GM19351 (cell line): ENCODE measurements at regions not wholly inside any gene's neighbourhood (a gene's known extent, or its start where the extent isn't known, plus 50 kb on each side); places are given as distances from the start of the nearest gene placed in this dataset.

ENCODE experiments used
- ATAC-seq: cut with Tn5 transposase; IDR thresholded peaks from one replicate; pipeline ENCODE4 v1.9.1; 2021; ENCODE audit warnings: mild to moderate bottlenecking, moderate library complexity; ENCODE audit not compliant: unreplicated experiment

DNA sequence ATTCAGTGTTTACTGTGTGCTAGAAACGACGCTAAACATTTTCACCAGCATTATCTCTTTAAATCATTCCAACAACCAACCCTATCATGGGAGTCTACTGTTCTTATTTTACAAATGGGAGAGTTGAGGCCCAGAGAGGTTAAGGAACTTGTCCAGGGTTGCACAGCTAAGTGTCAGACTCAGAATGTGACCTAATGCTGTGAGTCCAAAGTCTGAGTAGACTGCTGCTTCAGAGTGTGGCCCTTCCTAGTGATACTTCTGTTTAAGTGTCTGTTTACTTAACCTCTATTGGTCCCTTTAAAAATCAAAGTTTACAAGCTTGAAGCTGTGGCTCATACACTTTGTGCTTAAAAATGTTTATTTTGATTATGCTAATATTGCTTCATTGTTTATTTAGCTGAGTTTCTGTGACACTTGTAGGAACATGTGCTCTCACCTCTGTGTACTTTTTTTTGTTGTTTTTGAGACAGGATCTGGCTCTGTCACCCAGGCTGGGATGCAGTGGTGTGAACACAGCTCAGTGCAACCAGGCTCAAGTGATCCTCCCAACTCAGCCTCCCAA, 84.4 kb upstream of the SYPL1 start:
- no peak for ATAC-seq

DNA sequence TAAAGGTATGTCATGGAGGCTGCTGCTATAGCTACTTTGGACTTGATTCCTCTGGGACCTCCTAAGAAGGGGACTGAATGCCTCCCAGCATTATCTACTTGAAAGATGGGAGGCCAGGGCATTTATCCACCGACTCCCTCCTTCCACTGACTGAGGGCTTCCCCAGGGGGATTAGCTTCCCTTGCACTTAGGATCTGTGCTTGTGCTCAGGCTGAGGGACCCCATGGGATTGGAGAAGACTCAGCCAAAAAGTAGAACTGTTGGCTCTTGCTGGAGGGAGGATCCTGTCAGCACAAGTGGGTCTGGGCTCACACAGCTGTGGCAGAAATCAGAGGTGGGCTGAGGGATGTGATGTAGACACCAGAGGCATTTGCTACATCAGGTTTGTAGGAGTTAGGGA, 81.5 kb upstream of the SYPL1 start:
- no peak for ATAC-seq

DNA sequence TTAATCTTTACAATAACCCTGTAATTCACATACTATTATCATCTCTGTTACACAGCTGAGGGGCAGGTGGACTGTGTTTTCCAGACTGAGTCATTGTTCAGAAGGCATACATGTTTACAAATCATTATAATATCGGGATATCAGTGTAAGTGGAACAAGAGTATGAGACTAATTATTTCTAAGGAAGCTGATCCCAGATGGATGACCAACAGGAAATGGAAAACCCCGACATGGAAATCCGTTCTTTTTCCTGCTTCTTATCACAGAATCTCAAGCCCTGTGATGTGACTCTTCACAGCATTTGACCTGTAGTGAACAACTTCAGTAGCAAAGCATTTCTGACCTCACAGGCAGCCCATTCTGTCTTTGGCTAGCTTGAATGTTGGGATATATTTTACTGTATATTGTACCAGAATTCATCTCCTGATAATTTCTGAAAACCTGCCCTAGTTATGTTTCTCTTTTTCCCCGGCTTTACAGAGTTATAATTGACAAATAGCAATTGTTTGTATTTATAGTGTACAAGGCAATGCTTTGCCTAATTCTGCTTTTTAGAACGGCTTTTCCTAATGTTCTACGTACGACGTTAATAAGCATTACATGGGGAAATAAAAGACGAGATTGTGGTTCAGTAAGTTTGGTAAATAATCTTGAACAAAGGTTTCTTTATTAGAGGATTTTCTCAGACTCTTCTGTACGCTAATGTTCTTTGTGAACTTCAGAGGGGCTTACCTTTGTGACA, 78.6 kb upstream of the SYPL1 start:
- no peak for ATAC-seq

DNA sequence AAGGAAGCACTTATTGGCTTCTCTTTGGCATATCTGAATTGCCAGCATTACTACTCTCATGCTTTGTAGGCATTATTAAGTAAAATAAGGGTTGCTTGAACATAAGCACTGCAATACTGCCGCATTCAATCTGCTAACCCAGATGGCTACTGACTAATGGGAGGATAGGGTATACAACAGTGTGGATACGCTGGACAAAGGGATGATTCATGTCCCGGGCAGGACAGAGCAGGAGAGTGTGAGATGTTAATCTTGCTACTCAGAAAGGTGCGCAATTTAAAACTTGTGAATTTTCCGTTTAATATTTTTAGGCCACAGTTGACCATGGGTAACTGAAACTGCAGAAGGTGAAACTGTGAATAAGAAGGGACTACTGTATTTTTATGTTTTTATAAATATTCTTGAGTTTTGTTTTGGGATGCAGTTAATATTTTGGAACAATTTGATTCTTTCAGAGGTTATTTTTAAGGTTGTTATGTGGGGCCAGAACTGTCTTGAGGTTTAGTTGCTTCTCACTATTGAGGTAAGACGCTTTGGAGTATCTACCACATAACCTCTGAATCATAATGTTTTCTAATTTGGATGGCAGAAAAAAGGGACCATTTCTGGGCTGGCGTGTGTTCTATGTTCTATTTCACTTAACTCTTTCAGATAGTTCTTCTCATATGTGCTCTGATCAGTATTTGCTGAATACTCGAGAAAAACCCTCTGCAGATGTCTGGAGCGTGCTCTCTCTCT, 75.7 kb upstream of the SYPL1 start:
- ATAC-seq, result no peak

DNA sequence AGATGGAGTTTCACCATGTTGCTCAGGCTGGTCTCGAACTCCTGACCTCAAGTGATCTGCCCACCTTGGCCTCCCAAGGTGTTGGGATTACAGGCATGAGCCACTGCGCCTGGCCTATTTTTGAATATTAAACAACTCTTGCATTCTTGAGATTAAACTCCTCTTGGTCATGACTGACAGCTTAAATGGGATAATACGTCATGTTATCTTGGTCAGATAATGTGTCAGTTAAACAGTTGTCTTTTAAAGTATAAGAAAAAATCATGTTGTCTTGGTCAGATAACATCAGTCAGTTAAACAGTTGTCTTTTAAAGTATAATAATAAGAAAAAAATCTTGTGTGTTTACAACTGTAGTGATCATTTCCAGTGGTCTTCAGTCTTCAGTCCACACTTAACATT, 73.6 kb upstream of the SYPL1 start:
- ATAC-seq, result no peak

DNA sequence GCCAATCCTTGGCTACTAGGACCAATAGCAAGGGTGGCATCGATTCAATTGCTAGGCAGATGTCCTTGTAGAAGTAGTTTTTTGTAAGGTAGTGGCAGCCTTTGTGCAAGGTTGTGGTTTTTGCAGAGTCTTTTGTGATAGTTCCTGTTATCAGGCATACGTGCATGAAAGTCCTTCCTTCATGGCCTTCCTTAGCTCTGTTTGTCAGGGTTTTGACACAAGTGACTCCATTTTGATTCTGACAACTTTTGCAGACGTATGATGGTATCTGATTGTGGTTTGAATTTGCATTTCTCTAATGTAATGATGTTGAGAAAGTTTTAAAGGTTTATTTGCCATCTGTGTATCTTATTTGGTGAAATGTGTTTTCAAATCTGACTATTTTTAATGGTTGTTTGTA, 71.8 kb upstream of the SYPL1 start:
- no peak for ATAC-seq

DNA sequence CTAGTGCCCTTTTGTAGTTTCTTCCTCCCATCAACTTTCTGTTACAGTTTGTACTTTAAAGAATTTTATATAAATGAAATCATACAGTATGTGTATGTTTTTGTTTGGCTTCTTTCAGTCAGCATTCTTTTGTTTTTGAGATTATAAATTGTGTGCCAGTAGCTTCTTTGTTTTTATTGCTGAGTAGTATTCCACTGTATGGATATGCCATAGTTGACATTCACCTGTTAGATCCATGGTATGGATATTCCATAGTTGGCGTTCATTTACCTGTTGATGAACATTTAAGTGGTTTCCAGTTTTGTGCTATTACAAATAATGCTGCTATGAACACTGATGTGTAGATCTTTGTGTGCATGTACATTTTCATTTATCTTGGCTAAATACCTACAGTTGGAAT, 70.8 kb upstream of the SYPL1 start:
- ATAC-seq, result no peak

DNA sequence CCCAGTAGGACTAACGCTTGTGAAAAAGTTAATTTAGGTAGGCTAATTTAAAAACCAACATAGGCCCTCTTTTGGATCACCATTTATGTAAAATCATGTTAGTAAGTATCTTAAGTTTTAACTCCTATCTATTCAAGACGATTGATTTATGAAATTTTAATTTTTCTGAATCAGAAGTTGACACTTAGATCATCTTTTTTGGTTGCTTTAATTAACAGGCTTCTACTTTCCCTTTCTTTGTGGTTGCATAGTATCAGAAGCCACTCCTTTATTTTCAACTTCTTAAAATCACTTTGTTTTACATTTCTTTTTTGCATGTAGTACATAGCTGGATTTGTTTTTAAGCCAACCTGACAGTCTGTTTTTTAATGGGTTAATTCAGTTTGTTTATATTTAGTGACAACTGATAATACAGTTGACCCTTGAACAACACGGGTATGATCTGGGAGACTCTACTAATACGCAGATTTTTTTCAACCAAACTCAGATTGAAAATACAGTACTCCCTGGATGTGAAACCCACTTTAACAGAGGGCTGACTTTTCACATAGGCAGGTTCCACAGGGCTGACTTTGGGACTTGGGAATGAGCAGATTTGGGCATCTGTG, 69.7 kb upstream of the SYPL1 start:
- no peak for ATAC-seq

DNA sequence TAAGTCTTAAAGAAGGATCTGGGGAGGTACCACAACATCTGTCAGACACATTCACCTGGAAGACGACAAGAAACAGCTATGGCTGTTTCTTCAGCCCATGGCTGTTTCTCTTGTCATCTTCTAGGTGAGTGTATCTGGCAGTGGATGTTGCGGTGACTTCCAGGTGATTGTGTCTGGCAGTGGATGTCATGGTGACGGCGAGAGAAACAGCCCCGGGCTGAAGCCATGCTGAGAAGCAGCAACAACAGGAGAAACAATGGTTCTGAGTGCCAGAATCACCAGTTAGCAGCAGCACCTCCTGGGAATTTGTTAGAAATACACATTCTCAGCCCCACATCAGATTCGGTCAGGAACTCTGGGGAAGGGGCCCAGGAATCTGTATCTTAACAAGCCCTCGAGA, 68.6 kb upstream of the SYPL1 start:
- ATAC-seq, result no peak

DNA sequence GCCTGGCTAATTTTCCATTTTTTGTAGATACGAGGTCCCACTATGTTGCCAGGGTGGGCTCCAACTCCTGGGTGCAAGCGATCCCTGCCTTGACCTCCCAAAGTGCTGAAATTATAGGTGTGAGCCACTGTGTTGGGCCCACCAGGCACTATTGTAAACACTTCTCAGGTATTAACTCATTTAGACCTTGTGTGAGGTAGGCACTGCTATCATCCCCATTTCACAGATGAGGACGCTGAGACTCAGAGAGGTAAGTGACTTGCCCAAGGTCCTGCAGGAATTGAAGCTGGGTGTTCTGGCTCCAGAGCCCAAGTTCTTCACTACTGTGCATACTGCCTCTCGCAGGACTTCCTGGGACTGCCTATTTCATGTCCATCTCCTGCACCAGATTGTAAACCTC, 67.1 kb upstream of the SYPL1 start:
- ATAC-seq, result no peak

DNA sequence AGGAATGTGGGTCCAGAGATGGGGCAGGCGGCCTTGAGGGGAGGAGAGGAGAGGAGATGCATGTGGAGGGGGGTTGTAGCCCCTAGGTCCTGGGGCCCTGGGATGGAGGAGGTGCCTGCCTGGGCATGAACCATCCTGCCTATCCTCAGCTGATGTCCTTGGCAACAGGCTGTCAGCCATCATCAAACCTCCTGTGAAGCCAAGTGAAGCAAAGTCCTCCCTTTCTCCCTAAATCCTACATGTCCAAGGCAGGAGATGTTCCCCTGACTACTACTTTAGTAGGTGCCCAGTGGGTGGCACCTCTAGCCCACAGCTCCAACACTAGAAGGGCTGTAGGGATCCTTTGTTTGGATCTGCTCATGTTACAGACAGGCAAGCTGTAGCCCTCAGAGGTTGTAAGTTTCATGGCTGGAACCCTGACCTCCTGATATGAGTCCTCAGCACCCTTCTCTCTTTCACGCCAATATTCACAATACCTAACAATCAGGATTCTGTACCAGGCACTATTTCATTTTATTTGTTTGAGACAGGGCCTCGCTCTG, 66.6 kb upstream of the SYPL1 start:
- no peak for ATAC-seq

DNA sequence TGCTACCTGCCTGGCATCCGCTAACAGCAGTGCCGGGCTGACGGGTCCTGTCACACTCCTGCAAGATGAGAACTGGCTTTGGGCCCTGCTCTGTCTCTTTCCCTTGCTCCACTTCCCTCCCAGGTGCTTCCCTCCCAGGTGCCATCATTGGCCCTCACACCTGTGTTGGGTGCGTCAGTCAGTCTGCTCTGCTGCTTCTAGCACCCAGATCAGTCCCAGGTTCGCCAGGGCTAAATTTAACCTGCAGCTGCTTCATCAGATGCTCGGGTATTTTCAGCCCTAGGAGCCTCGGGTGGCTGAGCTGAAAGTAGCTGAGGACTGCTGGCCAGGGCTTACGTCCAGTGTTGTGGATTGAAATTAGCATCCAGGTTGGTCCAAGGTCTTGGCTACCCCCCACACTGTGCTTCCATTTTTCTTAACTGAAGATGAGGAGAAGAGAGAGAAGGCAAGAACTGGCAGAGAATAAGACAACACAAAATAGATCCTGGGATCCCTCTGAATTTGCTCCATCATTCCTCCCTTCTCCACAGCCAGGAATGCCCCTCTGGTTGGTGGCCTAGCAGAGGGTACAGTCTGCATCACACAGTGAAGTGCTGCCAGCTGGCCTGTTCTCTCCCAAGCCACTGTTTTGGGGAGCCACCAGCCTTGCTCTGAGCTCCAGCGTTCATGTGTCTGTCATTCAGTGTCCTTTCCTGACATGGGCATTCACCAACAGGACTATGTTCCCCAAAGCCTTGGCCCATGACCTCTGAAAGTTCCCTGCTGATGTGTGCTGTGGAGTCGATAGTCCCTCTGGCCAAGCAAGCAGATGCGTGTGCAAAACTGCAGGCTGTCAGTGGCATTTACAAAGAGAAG, 65.9 kb upstream of the SYPL1 start:
- no peak for ATAC-seq

DNA sequence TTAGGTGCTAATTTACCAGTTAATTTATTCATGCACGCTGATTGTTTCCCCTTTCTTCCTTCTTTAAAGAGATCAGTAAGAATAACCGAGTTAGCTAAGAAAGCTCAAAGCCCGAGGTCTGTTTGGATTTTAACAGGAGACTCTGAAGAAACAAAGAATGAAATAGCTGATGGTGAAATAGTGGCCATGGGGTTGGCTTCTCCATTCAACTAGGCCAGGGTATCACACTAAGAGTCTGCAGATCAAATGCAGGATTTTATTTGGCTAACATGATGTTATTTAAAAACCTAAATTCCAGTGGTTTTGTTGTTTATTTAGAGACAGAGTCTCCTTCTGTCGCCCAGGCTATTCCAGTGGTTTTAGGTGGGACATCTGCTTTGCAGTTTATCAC, 65.2 kb upstream of the SYPL1 start:
- no peak for ATAC-seq

DNA sequence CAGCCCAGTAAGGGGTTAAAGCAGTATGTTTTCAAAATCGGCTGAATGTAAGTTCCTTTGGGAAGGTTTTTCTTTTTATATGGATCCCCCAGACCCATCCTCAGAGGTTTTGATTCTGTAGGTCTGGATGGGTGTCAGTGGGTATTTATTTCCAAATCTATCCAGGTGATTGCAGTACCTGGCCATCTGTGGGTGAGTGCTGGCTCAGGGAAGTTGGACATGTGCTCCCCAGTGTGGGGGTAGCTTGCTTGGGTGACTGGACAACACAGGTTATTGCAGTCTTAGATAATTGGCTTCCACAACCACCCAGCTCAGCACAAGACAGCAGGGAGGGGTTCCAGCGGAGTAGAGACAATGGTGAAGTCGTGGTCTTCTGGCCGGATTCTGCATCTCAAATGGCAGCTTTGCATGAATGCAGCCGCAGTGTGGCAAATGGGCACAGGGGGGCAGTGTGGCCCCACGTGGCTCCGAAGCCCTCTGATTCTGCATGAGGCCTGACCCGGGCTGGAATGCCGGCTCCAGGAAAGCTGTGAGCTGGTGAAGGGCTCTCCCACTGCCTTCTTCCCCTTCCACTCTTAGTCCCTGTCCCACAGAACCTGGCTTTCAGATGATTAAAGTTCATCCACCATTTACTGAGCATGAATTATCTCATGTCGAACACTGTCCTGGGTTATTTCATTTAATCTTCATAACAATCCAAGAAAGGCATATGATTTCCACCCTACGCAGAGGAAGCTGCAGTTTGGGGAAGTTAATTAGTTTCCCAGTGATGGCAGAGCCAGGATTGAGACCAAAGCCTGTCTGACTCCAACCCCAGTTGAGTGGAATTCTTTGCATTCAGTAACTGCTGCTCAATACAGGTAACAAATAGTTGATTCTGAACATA, 64.5 kb upstream of the SYPL1 start:
- ATAC-seq, result peak; percentile 80

DNA sequence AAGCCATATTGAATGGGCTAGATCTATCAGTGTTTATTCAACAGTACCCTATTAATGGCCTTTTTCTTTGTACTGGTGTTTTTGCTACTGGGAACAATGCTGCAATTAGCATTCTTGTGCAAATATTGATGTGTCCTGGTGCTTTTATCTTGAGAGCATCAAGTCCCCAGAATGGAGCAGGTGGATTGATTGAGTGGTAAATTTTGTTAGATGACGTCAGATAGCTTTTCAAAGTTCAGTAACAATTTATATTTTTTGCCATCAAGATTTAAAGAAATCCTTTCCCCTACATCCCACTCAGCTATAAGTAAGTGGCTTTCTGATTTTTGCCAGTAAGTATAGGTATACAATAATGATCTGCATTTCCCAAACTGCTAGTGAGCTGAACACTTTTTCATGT, 63.4 kb upstream of the SYPL1 start:
- no peak for ATAC-seq

DNA sequence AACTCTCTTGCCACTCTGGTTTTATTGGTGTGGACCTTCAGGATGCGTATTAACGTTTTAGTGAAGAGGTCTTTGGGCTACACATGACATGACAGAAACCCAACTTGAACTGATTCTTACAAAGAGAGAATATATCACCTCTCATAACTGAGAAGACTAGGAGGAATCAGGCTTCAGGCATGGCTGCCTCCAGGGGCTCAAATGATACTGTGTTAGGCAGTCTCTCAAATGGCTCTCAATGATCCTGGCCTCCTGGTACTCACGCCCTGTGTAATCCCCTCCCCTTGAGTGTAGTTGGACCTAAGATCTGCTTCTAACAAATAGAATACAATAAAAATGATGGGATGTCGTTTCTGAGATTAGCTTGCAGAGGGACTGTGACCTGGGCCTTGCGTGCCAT, 58.5 kb upstream of the SYPL1 start:
- ATAC-seq, result no peak

DNA sequence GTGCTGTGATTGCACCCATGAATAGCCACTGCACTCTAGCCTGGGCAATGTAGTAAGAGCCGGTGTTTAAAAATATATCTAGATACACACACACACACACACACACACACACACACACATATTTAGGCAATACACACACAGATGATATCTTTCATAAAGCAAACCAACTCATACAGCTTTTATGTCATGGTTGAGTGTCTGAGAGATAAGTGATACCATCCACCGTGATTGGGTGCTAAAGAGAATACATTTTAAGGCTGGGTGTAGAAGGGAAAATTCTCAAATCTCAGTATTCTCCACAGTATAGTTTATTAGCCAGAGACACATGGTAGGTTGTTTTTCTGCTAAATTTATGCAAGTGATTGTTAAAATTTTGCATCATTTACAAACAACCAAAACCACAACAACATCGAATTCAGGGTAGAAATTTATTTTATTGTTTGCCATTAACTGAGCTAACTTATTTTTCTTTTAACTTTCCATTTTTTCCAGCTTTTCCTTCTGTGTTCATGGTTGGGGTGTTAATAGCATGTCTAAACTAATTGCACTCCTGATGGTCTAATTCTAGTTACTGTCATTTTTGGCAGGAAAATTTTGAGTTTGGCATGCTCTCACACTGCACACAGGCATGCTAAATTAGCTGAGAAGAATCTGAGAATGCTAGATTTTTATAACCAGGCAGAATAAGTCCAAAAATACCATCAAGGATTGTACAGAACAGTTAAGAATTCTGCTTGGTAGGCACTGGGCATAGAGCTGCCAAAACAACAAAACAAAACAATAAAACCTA, 57.9 kb upstream of the SYPL1 start:
- no peak for ATAC-seq

DNA sequence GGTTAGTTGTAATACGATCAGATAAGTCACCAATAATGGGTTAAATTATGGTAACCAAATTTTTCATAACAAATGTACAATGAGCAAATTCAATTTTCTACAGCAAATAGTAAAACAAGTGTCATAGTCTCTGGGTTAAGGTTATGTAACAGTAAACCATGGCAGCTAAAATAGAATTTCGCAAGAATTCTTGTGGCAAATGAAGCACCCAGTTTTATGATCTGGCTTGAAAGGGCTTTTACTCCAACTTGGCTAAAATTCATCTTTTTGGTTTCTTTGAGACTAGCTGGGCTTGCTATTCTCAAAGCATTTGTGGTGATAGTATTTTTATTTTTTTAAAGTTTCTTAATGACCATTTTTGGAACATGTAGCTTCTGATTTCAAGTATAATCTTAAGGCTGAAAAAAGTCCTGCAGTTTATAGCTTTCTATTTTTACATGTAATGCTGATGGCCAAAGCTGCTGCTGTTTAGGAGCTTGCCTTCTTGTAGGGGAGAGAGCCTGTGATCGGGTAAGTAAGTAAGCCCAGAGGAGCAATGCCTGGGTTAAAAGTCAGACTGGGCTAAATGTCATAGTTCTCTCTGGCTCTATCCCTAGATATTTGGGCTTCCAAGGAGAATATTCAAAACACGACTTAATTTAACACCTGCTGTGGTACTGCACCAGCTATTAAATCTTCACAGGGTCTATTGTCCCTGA, 55.5 kb upstream of the SYPL1 start:
- ATAC-seq, result no peak
